Activated naive CD8-positive, alpha-beta T cell treated with anti-CD3 and anti-CD28 coated beads, Interleukin-2, amount 10 ng/mL, durations not matched to agents 7 days and 5 days (primary cell): ENCODE measurements at regions not wholly inside any gene's neighbourhood (a gene's known extent, or its start where the extent isn't known, plus 50 kb on each side); places are given as distances from the start of the nearest gene placed in this dataset.

Experiments used
- ATAC-seq: fragments of 150-1000 bp; cut with Tn5 transposase; one replicate; pipeline ENCODE4 v1.10.0; 2021; ENCODE audit warnings: low read depth, moderate library complexity
- POLR2A ChIA-PET: fragments of 350-600 bp; sonication (Branson Sonifier 250); formaldehyde crosslinking; loops from one replicate; lab custom pipeline; 2021; ENCODE audit warnings: antibody characterized with exemption; lab: Charles Lee
- DNase-seq: peaks from one replicate; pipeline ENCODE4 v3.0.0; 2021
- H3K27ac Mint-ChIP-seq: one replicate; pipeline ENCODE4 v1.8.0; 2022; ENCODE audit warnings: mild to moderate bottlenecking, mixed read lengths
- H3K27me3 Mint-ChIP-seq: one replicate; pipeline ENCODE4 v1.8.0; 2022; ENCODE audit warnings: mild to moderate bottlenecking, moderate library complexity, mixed read lengths
- H3K36me3 Mint-ChIP-seq: one replicate; pipeline ENCODE4 v1.8.0; 2021; ENCODE audit warnings: mild to moderate bottlenecking, mixed read lengths
- H3K4me1 Mint-ChIP-seq: one replicate; pipeline ENCODE4 v1.8.0; 2021; ENCODE audit warnings: mixed read lengths
- H3K4me3 Mint-ChIP-seq: one replicate; pipeline ENCODE4 v1.8.0; 2022; ENCODE audit warnings: mild to moderate bottlenecking, moderate library complexity, mixed read lengths
- H3K9me3 Mint-ChIP-seq: one replicate; pipeline ENCODE4 v1.8.0; 2021; ENCODE audit warnings: mixed read lengths

DNA sequence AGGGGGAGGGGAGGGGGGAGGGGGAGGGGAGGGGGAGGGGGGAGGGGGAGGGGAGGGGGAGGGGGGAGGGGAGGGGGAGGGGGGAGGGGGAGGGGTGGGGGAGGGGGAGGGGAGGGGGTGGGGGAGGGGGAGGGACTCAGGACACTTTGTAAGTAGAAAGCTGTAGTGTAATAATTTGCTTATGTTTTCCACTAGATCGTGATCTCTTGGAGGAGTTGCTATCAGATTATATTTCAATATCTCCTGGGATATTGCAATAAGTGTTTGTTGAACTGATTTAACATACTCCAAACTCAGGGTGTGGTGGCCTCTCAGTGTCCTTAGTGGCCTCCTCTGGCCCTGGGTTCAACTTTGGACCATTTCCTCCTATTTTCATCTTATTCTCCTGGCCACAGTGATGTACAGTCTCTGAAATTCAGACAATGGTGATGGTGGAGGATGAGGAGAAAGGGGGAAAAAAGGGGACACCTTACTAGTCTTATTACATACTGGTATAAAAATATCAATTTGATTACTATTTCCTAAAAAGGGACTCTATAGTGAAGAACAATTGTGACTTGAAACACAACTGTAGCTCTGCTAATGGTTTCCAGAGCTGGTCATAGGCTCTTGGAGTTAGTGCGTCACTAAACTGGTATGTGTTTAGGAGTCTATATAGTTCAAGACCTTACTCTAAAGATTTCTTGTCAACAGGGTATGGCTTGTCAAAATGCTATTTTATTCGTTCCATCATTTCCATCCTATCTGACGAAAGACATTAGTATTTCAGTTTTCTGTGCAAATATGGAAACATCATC, 89.6 kb downstream of the DDX1 start:
- no peak overlapping the region for H3K27ac Mint-ChIP-seq
- DNase-seq (no peak), ATAC-seq (no peak)
- H3K9me3 Mint-ChIP-seq = peaks cover 4% of the 10 kb centered on the region
- no peak overlapping the region for H3K4me3 Mint-ChIP-seq
- H3K36me3 Mint-ChIP-seq = no peaks in the 10 kb centered on the region
- no peaks in the 10 kb centered on the region for H3K27me3 Mint-ChIP-seq
- POLR2A ChIA-PET = no interaction called here
- H3K4me1 Mint-ChIP-seq = no peaks in the 10 kb centered on the region

DNA sequence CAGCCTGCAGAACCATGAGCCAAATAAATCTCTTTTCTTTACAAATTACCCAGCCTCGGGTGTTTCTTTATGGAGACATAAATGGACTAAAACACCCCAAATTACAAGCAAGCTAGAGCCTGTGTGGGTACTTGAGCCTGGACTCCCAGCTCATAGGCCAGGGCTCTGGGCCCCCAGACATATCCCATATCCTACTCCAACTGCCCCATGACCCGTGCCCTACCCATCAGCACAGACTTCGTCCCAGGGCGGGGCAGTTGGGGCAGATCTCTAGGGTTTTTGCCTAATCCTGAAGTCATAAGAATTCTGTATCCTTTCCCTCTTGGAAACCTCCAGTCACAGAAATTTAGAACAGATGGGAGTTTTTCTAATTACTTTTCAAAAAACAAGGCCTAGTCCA, 90.7 kb downstream of the DDX1 start:
- DNase-seq = no peak
- no peak for ATAC-seq
- Mint-ChIP-seq H3K9me3 (peaks cover 4% of the 10 kb centered on the region), H3K4me3 (no peak overlapping the region), H3K36me3 (no peaks in the 10 kb centered on the region), H3K4me1 (no peaks in the 10 kb centered on the region), H3K27ac (no peak overlapping the region), H3K27me3 (no peaks in the 10 kb centered on the region)
- POLR2A ChIA-PET = no interaction called here

DNA sequence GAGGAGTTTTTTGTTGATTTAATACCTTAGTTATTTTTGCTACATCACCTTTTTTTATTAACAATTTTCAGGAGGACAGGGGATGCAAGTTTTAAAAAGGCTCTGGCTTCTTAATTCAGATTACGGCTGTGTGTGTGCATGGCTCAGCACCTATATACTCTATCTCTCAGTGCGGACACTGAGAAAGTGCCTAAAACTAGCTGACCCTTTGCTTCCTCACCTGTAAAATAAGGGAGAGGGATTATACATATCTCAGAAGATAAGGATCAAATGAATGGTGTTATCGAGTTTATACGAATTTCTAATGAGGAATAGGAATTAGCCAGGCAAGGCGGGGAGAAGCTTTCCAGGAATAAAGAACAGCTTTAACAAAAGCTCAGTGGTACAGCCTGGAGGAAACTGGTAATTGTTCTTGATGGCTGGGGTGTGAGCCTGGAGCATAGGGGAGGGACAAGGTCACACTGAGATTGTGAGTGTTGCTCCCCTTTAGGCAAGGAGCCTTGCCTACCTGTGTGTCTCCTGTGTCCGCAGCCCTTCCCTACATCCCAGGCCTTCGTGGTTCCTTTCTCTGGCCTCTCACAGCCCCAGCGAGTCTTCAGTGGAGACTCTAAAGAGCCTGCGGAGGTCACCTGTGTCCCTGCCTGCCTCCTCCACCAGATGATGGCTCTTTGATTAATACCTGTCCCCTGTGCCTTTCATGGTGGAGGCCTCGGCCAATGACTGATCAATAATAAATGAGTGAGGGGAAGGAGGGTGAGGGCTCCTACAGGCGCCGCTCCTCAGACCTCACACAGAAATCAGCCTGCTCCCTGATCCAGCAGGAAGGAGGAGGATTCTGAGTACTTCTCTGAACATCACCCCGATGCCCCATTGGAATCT, 92.7 kb downstream of the DDX1 start:
- no peak overlapping the region for H3K4me3 Mint-ChIP-seq
- H3K9me3 Mint-ChIP-seq = peaks cover 4% of the 10 kb centered on the region
- peaks cover 4% of the 10 kb centered on the region for H3K27me3 Mint-ChIP-seq
- ATAC-seq (no peak), DNase-seq (no peak)
- H3K36me3 Mint-ChIP-seq = no peaks in the 10 kb centered on the region
- H3K27ac Mint-ChIP-seq = no peak overlapping the region
- POLR2A ChIA-PET = no interaction called here
- no peaks in the 10 kb centered on the region for H3K4me1 Mint-ChIP-seq

DNA sequence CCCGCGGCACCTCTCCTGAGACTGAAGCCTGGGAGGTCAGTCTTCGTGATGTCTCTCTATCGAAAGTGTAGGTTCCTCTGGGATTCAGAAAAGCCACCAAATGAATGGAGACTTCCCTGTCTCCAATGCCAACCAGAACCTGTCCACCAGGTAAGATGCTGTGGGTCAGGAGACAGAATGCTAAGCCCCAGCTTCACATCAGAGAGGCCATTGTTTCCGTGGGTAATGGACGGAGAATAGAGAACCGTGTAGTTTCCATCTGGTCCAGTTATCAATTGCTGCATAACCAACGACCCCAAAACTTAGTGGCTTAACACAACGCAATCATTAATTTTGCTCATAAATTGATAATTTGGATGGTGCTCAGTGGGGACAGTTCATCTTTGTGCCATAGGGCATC, 93.5 kb downstream of the DDX1 start:
- ATAC-seq = no peak
- peaks cover 1% of the 10 kb centered on the region for H3K9me3 Mint-ChIP-seq
- H3K27me3 Mint-ChIP-seq = peaks cover 7% of the 10 kb centered on the region
- H3K4me3 Mint-ChIP-seq = no peak overlapping the region
- no peak overlapping the region for H3K27ac Mint-ChIP-seq
- H3K36me3 Mint-ChIP-seq = no peaks in the 10 kb centered on the region
- DNase-seq = no peak
- POLR2A ChIA-PET = no interaction called here
- H3K4me1 Mint-ChIP-seq = no peaks in the 10 kb centered on the region

DNA sequence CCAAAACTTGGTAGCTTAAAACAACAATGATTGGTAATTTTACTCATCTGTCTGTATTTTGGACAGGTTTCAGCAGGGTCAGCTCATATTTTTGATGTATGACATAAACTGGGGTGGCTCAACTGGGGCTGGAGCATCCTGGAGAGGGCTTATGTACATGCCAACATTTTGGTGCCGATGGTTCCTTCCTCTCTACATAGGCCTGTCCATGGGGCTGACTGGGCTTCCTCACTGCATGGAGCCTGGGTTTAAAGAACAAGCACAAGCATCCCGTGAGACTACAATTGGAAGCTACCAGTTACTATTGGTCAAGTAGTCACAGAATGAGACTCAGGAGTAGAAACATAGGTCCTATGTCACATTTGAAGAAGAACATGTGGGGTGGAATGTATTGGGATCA, 95.0 kb downstream of the DDX1 start:
- Mint-ChIP-seq H3K4me1 (no peaks in the 10 kb centered on the region), H3K4me3 (no peak overlapping the region), H3K9me3 (peaks cover 1% of the 10 kb centered on the region), H3K36me3 (no peaks in the 10 kb centered on the region), H3K27ac (no peak overlapping the region), H3K27me3 (peaks cover 7% of the 10 kb centered on the region)
- POLR2A ChIA-PET = no interaction called here
- no peak for DNase-seq
- no peak for ATAC-seq

DNA sequence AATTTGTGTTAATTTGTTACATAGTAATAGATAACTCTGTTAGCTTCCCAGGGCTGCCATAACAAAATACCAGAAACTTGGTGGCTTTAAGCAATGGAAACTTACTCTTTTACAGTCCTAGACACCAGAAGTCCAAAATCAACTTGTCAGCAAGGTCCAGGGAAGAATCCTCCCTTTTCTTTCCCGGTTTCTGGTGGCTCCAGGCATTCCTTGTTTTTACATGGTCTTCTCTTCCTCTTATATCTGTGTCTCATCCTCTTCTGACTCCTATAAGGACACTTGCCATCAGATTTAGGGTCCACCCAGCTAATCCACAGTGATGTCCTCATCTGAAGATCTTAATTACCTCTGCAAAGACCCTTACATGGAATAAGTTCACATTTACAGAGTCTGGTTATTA, 95.6 kb downstream of the DDX1 start:
- Mint-ChIP-seq H3K36me3 (no peaks in the 10 kb centered on the region), H3K27me3 (peaks cover 7% of the 10 kb centered on the region), H3K9me3 (no peaks in the 10 kb centered on the region), H3K4me3 (no peak overlapping the region), H3K27ac (no peak overlapping the region), H3K4me1 (no peaks in the 10 kb centered on the region)
- POLR2A ChIA-PET = no interaction called here
- DNase-seq = no peak
- ATAC-seq = no peak

DNA sequence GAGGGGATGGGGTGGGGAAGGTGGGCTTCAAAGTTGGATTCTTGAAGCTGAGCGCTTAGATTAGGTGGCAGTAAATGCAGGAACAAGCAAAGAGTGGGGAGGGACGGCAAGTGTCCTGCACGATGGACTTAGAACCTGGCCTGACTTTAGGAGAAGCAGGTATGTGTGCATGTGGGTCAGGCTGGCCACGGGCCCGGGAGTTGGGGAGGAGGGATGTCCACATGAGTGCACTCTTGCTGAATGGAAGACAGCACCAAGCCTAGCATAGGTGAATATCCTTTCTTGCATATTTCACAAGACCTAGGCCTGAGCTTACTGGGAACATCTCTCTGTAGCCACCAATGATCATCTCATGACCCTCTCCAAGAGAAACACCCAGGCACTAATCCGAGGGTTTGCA, 96.1 kb downstream of the DDX1 start:
- H3K4me1 Mint-ChIP-seq = no peaks in the 10 kb centered on the region
- H3K4me3 Mint-ChIP-seq = no peak overlapping the region
- H3K27me3 Mint-ChIP-seq = peaks cover 7% of the 10 kb centered on the region
- H3K9me3 Mint-ChIP-seq = no peaks in the 10 kb centered on the region
- ATAC-seq (no peak), DNase-seq (no peak)
- no peak overlapping the region for H3K27ac Mint-ChIP-seq
- POLR2A ChIA-PET = no interaction called here
- H3K36me3 Mint-ChIP-seq = no peaks in the 10 kb centered on the region

DNA sequence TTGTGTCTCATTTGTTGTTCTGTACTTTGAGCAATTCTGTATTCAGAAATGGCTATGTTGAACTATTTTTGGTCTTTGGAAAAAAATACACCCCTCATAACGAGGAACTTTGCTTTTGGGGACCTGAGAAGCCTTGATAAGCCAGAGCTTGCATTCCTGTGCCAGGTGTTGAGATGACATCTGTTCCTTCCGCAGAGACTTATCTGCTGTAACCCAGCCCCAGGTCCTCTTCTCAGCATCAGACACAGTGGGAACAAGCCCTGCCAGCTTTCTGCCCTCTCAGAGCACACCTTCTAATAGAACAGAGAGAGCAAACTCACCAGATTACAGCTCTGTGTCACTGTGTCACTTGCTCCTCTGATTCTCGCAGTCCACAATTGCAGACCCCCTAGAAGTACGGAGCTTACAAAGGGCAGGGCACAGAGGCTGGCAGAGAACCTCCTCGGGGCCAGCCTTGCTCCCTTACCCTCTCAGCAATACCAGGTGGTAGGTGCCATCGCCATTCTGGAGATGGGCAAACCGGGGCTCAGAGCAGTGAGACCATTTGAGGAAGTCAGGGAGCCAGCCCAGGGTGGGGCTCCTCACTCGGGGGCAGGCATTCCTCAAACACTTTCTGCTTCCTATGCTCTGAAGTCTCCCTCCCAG, 97.4 kb downstream of the DDX1 start:
- H3K4me3 Mint-ChIP-seq = no peak overlapping the region
- ATAC-seq (no peak), DNase-seq (no peak)
- no peaks in the 10 kb centered on the region for H3K36me3 Mint-ChIP-seq
- H3K4me1 Mint-ChIP-seq = no peaks in the 10 kb centered on the region
- H3K27ac Mint-ChIP-seq = no peak overlapping the region
- peaks cover 7% of the 10 kb centered on the region for H3K27me3 Mint-ChIP-seq
- no peaks in the 10 kb centered on the region for H3K9me3 Mint-ChIP-seq
- POLR2A ChIA-PET = no interaction called here

DNA sequence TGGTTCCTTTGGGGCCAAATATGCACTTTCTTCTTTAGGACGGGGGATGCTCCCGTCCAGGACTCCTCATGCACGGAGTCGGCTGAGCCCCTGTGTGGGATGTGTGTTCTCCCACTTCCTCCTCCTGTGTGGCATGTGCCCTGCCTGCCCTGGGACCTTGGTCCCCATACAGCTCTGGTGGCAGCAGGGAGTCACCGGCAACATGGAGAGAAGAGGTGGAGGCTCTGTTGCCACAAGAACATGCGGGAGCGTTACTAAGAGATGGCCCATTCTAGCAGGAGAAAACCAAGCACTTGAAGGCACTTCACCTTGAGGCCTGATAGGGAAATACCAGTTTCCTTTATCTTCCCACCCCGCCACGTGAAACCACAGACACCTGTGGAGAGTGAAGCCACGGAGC, 98.0 kb downstream of the DDX1 start:
- ATAC-seq (no peak), DNase-seq (no peak)
- no peak overlapping the region for H3K27ac Mint-ChIP-seq
- H3K9me3 Mint-ChIP-seq = no peaks in the 10 kb centered on the region
- no peaks in the 10 kb centered on the region for H3K36me3 Mint-ChIP-seq
- POLR2A ChIA-PET = no interaction called here
- no peak overlapping the region for H3K4me3 Mint-ChIP-seq
- peaks cover 7% of the 10 kb centered on the region for H3K27me3 Mint-ChIP-seq
- no peaks in the 10 kb centered on the region for H3K4me1 Mint-ChIP-seq

DNA sequence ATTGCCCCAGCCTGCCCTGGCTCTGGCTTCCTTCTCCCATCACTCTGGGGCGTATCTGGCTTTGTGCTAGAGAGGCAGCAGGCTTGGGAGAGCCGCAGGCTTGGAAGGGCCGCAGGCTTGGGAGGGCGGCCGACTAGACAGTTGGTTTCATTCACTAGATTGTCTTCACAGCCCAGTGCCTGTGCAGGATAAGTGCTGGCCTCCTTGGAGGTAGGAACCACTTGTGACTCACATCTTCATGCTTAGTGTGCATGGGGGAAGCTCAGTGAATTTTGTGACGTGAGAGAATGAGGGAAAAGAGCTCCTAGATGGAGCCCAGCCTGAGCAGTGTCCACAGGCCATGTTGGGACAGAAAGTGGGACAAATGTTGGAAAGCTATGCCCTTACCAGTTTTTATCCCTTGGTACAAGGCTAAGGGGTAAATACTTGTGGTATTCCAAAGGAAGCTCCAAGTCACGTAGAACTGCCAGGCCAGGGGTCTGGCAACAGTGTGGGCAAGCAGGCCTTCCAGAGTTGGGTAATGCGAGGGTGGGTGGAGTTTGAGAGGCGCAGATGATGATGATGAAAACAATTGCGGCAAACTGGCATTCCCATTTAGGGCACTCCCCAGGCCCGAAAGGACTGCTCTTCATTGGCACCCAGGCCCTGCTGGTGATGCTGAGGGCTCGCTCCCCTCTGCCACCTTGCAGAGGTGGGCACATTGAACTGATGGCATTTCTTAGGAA, 100.1 kb downstream of the DDX1 start:
- ATAC-seq (no peak), DNase-seq (no peak)
- Mint-ChIP-seq H3K27me3 (peaks cover 7% of the 10 kb centered on the region), H3K4me3 (no peak overlapping the region), H3K4me1 (no peaks in the 10 kb centered on the region), H3K9me3 (no peaks in the 10 kb centered on the region), H3K27ac (no peak overlapping the region), H3K36me3 (no peaks in the 10 kb centered on the region)
- POLR2A ChIA-PET = no interaction called here

DNA sequence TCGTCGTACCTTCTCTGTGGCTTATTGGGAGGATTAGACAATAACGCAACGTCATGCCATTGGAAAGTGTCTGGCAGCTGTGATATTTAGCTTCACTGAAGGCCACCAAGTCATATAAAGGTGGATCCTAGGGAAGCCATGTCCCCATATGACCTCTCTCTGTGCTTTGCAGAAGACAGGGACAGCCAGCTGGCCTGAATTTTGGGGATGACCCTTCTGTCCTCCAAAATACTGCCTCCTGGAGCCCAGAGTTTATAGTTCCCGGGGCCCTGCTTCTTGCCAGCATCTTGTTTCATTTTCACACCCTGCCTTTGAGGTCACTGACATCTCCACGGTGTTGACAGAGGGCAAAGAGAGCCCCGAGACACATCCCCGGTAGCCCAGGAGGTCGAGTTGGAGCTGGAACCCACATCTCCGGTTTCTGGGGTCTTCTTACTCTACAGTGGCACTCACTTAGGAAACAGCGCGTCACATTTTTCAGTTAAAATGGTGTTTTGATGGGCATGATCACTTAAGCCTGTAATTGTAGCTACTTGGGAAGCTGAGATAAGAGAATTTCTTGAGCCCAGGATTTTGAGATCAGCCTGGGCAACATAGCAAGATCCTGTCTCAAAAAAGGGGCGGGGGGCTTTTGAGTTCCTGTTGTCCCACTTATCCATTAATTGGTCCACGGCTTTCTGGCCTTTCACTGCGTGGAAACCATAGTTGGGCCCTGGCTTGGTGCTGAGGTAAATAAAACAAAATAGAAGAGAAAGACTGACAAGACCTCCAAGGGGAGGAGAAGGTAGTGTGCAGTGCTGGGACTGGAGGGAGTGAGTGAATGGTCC, 101.1 kb downstream of the DDX1 start:
- ATAC-seq = no peak

DNA sequence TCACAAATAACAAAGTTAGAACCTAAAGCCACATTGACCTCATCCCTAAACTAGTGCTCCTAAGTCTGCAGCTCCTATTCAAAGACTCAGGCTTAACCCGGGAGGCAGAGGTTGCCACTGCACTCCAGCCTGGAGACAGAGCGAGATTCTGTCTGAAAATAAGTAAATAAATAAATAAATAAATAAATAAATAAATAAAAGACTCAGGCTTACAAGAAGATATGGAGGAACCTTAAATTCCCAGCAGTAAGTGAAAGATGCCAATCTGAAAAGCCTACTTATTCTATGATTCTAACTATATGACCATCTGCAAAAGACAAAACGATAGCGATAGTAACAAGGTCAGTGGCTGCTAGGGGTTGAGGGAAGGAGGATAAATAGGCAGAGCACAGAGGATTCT, 101.7 kb downstream of the DDX1 start:
- Mint-ChIP-seq H3K36me3 (no peaks in the 10 kb centered on the region), H3K4me3 (no peak overlapping the region), H3K27me3 (peaks cover 7% of the 10 kb centered on the region), H3K27ac (no peak overlapping the region), H3K4me1 (no peaks in the 10 kb centered on the region), H3K9me3 (no peaks in the 10 kb centered on the region)
- POLR2A ChIA-PET = no interaction called here
- DNase-seq = no peak
- ATAC-seq = no peak

More for the DNA sequence above, 101.1 kb downstream of the DDX1 start:
- Mint-ChIP-seq H3K27ac (no peak overlapping the region), H3K4me3 (no peak overlapping the region), H3K4me1 (no peaks in the 10 kb centered on the region), H3K9me3 (no peaks in the 10 kb centered on the region), H3K36me3 (no peaks in the 10 kb centered on the region), H3K27me3 (peaks cover 7% of the 10 kb centered on the region)
- POLR2A ChIA-PET = no interaction called here
- no peak for DNase-seq
